B cell (primary cell): ENCODE measurements at regions not wholly inside any gene's neighbourhood (a gene's known extent, or its start where the extent isn't known, plus 50 kb on each side); places are given as distances from the start of the nearest gene placed in this dataset.

Experiments used
- CTCF ChIP-seq: fragments of 200-600 bp; IDR thresholded peaks from one replicate; pipeline ENCODE4 v1.8.0; 2022; ENCODE audit warnings: antibody characterized with exemption, mild to moderate bottlenecking
- EZH2 ChIP-seq: IDR thresholded peaks from 2 replicates; pipeline ENCODE4 v1.6.1; 2012; ENCODE audit warnings: borderline replicate concordance, low read depth, mild to moderate bottlenecking, moderate library complexity, low read length; ENCODE audit not compliant: insufficient read depth, poor library complexity, severe bottlenecking

GRCh38 chr14:95456281-95456680, 60.2 kb downstream of the SYNE3 start:
- no peak for TF ChIP-seq CTCF
- TF ChIP-seq EZH2 = no peak
